PC-3 (cell line): ENCODE measurements at regions not wholly inside any gene's neighbourhood (a gene's known extent, or its start where the extent isn't known, plus 50 kb on each side); places are given as distances from the start of the nearest gene placed in this dataset.

Experiments
- ATAC-seq: fragments of 200-7000 bp; cut with Tn5 transposase; 2 replicates; pipeline ENCODE4 v1.9.1; 2020; ENCODE audit warnings: mild to moderate bottlenecking, moderate library complexity
- BruUV-seq: library from RNA; stranded (reverse); fragments of 400-500 nt; replicated peaks from 2 replicates; lab custom pipeline; 2021; lab: Mats Ljungman, UMichigan
- CTCF ChIA-PET: fragments of 300-600 bp; sonication (Branson Sonifier 250); formaldehyde crosslinking; loops from one replicate; lab custom pipeline; 2022; ENCODE audit warnings: antibody characterized with exemption; lab: Charles Lee
- POLR2A ChIA-PET: fragments of 300-600 bp; sonication (Branson Sonifier 250); formaldehyde crosslinking; loops from one replicate; lab custom pipeline; 2022; ENCODE audit warnings: antibody characterized with exemption; ENCODE audit not compliant: unreplicated experiment; lab: Charles Lee
- DNase-seq: peaks from one replicate; pipeline ENCODE4 v3.0.0-alpha.2; 2015
- H2AFZ ChIP-seq: fragments of 300-600 bp; sonication (generic); 2 replicates; pipeline ENCODE4 v1.6.0; 2016; ENCODE audit warnings: antibody characterized with exemption, low read length
- H3F3A ChIP-seq: fragments of 300-600 bp; sonication (generic); one replicate; pipeline ENCODE4 v1.6.0; 2017; ENCODE audit warnings: antibody characterized with exemption, low read length, control low read depth, mild to moderate bottlenecking; ENCODE audit not compliant: unreplicated experiment
- H3K27ac ChIP-seq: fragments of 300-600 bp; sonication (generic); 2 replicates; pipeline ENCODE4 v1.5.1; 2016; ENCODE audit warnings: mild to moderate bottlenecking, low read length
- H3K27me3 ChIP-seq: fragments of 300-600 bp; sonication (generic); 2 replicates; pipeline ENCODE4 v1.6.1; 2016; ENCODE audit warnings: low read length, mixed read lengths
- H3K36me3 ChIP-seq: fragments of 300-600 bp; sonication (generic); 2 replicates; pipeline ENCODE4 v1.6.1; 2016; ENCODE audit warnings: low read depth, mixed run types, low read length, mixed read lengths
- H3K4me1 ChIP-seq: fragments of 300-600 bp; sonication (generic); 2 replicates; pipeline ENCODE4 v1.5.1; 2016; ENCODE audit warnings: low read length; ENCODE audit not compliant: insufficient read depth
- H3K4me2 ChIP-seq: fragments of 300-600 bp; sonication (generic); 2 replicates; pipeline ENCODE4 v1.6.0; 2016; ENCODE audit warnings: low read length
- H3K4me3 ChIP-seq: fragments of 300-600 bp; sonication (generic); 2 replicates; pipeline ENCODE4 v1.5.1; 2016; ENCODE audit warnings: mild to moderate bottlenecking, low read length, mixed read lengths
- H3K79me2 ChIP-seq: fragments of 300-600 bp; sonication (generic); 2 replicates; pipeline ENCODE4 v1.6.1; 2017; ENCODE audit warnings: low read length, mixed read lengths
- H3K9ac ChIP-seq: fragments of 300-600 bp; sonication (generic); 2 replicates; pipeline ENCODE4 v1.6.0; 2016; ENCODE audit warnings: mild to moderate bottlenecking, low read length
- H3K9me2 ChIP-seq: fragments of 300-600 bp; sonication (generic); replicated peaks from 2 replicates; pipeline ENCODE4 v1.6.1; 2016; ENCODE audit warnings: mixed run types, low read length, mixed read lengths
- H3K9me3 ChIP-seq: fragments of 300-600 bp; sonication (generic); 2 replicates; pipeline ENCODE4 v1.6.1; 2016; ENCODE audit warnings: low read length, mixed read lengths
- H4K20me1 ChIP-seq: fragments of 300-600 bp; sonication (generic); 2 replicates; pipeline ENCODE4 v1.6.1; 2016; ENCODE audit warnings: low read length, mixed read lengths
- CTCF ChIP-seq: fragments of 300-600 bp; sonication (generic); conservative IDR thresholded peaks from 2 replicates; pipeline ENCODE4 v1.5.1; 2017; ENCODE audit warnings: antibody characterized with exemption, low read depth, mild to moderate bottlenecking, low read length
- EZH2 ChIP-seq: fragments of 300-600 bp; sonication (generic); IDR thresholded peaks from one replicate; pipeline ENCODE4 v1.6.1; 2017; ENCODE audit warnings: antibody characterized with exemption, mild to moderate bottlenecking, low read length; ENCODE audit not compliant: unreplicated experiment
- EZH2phosphoT487 ChIP-seq: fragments of 300-600 bp; sonication (generic); IDR thresholded peaks from 2 replicates; pipeline ENCODE4 v1.6.1; 2018; ENCODE audit warnings: mild to moderate bottlenecking, antibody characterized with exemption, low read length, borderline replicate concordance
- intact Hi-C: fragments of 100-400 bp; cut with micrococcal nuclease; formaldehyde crosslinking; loops from 2 replicates; pipeline ENCODE4 v1.9.0; 2023

- H3K27ac ChIP-seq: no peak overlapping the region
- no peak for ATAC-seq
- no TSS peak for BruUV-seq
- no peaks in the 10 kb centered on the region for H4K20me1 ChIP-seq
- POLR2A ChIA-PET: no interaction called here
- H3K4me3 ChIP-seq: no peak overlapping the region
- H3K4me1 ChIP-seq: no peaks in the 10 kb centered on the region
- no peaks in the 10 kb centered on the region for H3K9me2 ChIP-seq
- H3K36me3 ChIP-seq: no peaks in the 10 kb centered on the region
- H3K9me3 ChIP-seq: no peaks in the 10 kb centered on the region
- TF ChIP-seq EZH2phosphoT487 (no peak), CTCF (no peak)
- H3K79me2 ChIP-seq: no peaks in the 10 kb centered on the region
- CTCF ChIA-PET: no interaction called here
- no peak for DNase-seq
- H3F3A ChIP-seq: no peaks in the 10 kb centered on the region
- H3K4me2 ChIP-seq: no peak overlapping the region
- no peak overlapping the region for H2AFZ ChIP-seq
- H3K9ac ChIP-seq: no peak overlapping the region
- H3K27me3 ChIP-seq: no peaks in the 10 kb centered on the region
- intact Hi-C loops: no loop called here
Measured at GRCh38 chr3:64860536-64860870, 172.7 kb upstream of the ADAMTS9 start.

- no peak overlapping the region for H3K27ac ChIP-seq
- H3K36me3 ChIP-seq: no peaks in the 10 kb centered on the region
- no peaks in the 10 kb centered on the region for H3F3A ChIP-seq
- no TSS peak for BruUV-seq
- no peak overlapping the region for H3K4me3 ChIP-seq
- TF ChIP-seq CTCF (no peak), EZH2 (no peak), EZH2phosphoT487 (no peak)
- no peak overlapping the region for H2AFZ ChIP-seq
- ChIA-PET CTCF (no interaction called here), POLR2A (no interaction called here)
- DNase-seq (no peak), ATAC-seq (no peak)
- intact Hi-C loops: no loop called here
- no peaks in the 10 kb centered on the region for H3K9me3 ChIP-seq
- H3K9me2 ChIP-seq: no peaks in the 10 kb centered on the region
- H3K9ac ChIP-seq: no peak overlapping the region
- no peaks in the 10 kb centered on the region for H3K4me1 ChIP-seq
- no peaks in the 10 kb centered on the region for H4K20me1 ChIP-seq
- H3K79me2 ChIP-seq: no peaks in the 10 kb centered on the region
- no peaks in the 10 kb centered on the region for H3K27me3 ChIP-seq
- no peak overlapping the region for H3K4me2 ChIP-seq
Measured at GRCh38 chr3:64859625-64860535, 172.1 kb upstream of the ADAMTS9 start.

- Histone ChIP-seq H3K9me3 (no peaks in the 10 kb centered on the region), H3K4me2 (no peak overlapping the region), H2AFZ (no peak overlapping the region), H3K4me3 (no peak overlapping the region), H3K27me3 (no peaks in the 10 kb centered on the region), H3K9me2 (no peaks in the 10 kb centered on the region), H3K79me2 (no peaks in the 10 kb centered on the region), H3F3A (no peaks in the 10 kb centered on the region), H3K9ac (no peak overlapping the region), H3K36me3 (no peaks in the 10 kb centered on the region), H3K4me1 (no peaks in the 10 kb centered on the region), H3K27ac (no peak overlapping the region), H4K20me1 (no peaks in the 10 kb centered on the region)
- no peak for DNase-seq
- BruUV-seq: no TSS peak
- TF ChIP-seq EZH2 (no peak), EZH2phosphoT487 (no peak), CTCF (no peak)
- ATAC-seq: no peak
- POLR2A ChIA-PET: no interaction called here
- intact Hi-C loops: no loop called here
- CTCF ChIA-PET: no interaction called here
Measured at GRCh38 chr3:64856977-64857516, 169.2 kb upstream of the ADAMTS9 start.
